Activated naive CD4-positive, alpha-beta T cell treated with anti-CD3 and anti-CD28 coated beads, Interleukin-2, amount 50 U/mL, for 16 hours (primary cell): ENCODE measurements at regions not wholly inside any gene's neighbourhood (a gene's known extent, or its start where the extent isn't known, plus 50 kb on each side); places are given as distances from the start of the nearest gene placed in this dataset.
"Not testable (repeated sequence)": the region's sequence is repeated elsewhere in the genome, so short reads cannot be mapped to it uniquely, and the experiment has no call there.

Experiments used
- DNase-seq: peaks from one replicate; pipeline ENCODE4 v3.0.0-alpha.2; 2020

DNA sequence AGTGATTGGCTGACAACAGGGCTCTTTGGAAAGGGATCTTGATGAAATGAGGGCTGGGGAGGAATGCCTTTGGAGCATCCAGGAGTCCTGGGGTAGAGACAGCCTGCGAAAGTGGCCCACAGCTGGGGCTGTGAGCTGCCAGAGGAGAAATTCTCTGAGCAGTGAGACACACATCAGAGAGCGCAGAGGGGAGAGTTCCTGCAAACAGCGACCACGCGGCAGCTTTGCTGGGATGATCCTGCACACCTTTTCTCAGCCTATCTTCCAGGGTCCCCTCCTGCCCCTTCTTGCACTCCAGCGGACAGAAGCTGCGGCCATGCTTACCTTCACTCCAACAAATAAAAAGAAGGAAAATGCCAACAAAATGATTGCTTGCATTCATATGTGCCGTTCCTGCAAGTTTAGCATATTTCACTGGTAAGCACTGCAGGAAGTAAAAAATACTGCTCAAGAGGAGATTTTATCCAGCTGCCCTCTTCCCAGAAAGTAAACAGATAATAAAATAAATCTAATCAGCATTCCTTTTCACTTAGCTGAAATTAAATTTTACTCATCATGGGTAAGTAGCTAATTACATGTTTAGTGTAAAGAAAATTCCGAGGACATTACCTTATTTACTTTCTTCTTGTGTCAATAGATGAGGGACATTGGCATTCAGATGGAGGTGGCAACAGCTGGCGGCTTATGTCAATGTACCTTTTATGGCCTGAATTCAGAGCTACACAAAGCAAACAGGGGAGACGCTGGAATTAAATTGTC lies 339.9 kb upstream of the ARID1B start:
- no peak for DNase-seq

DNA sequence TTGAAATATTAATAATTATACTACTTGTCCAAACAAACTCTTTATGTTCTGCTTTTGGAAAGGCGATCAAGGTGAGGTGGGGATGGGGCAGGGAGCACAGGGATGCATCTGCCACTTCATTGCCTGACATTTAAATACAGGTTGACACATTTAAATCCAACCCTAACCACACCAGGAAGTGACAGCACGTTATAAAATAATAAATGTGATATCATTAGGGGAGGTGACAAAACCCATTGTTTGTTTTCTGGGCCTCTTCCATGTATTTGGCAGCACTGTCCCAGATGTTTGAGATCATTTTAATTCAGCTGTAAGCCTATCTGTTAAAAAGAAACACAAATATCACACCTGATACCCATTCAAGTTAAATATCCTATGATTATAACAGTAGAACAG lies 342.4 kb upstream of the ARID1B start:
- no peak for DNase-seq

DNA sequence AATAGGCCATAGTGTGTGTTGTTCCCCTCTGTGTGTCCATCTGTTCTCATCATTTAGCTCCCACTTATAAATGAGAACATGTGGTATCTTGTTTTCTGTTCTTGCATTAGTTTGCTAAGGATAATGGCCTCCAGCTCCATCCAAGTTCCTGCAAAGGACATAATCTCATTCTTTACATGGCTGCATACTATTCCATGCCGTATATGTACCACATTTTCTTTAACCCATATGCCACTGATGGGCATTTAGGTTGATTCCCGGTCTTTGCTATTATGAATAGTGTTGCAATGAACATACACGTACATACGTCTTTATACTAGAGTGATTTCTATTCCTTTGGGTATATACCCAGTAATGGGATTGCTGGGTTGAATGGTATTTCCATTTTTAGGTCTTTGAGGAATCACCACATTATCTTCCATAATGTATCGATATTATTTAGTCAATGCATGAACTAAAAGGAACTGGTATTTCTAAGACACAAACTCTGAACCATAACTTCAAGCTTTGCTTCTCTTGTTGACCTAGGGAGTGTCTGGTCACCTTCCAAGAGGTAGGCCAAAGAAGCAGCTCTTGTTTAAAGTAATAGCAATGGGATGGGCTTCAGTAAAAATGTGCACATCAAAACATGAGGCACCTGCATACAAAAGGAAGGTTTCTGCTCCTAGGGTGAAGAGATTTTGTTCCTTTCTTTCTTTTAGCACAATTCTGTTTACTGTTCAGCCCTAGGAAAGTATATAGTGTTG lies 343.0 kb upstream of the ARID1B start:
- no peak for DNase-seq

DNA sequence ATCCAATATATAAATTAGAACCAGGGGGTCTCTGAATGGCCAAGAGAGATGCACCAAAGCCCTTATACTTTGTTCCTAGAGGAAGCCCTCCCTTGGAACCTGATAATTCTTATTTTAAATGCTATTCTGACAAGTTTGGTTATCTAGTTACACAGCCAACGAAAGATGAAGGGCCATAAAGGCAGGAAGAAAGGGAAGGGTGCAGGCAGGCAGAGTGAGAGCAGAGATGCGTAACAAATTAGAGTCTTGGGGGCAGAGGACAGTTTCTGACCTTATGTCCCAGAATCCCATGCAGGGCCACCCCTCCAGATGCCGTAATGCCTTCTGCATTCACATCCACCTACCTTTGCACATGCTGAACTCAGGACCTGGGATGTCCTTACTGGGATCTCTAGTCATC lies 344.6 kb upstream of the ARID1B start:
- no peak for DNase-seq

DNA sequence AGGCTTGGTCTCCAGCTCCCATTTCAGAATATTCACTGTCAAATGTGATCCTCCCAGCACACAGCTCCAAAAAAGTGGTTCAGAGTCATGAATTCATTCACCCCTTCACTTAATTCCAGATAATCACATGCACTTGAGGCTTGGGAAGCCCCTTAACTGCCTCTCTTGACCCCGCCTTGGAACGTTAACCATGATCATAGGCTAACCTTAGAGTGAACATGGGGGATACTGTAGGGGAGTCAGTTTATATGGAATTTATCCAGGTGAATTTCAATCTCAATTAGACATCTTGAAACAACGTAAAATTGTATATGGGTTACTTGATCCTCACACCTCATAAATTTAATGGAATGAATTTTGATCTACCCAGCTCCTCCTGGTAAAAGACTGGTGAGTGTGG lies 346.8 kb upstream of the ARID1B start:
- DNase-seq, result no peak

DNA sequence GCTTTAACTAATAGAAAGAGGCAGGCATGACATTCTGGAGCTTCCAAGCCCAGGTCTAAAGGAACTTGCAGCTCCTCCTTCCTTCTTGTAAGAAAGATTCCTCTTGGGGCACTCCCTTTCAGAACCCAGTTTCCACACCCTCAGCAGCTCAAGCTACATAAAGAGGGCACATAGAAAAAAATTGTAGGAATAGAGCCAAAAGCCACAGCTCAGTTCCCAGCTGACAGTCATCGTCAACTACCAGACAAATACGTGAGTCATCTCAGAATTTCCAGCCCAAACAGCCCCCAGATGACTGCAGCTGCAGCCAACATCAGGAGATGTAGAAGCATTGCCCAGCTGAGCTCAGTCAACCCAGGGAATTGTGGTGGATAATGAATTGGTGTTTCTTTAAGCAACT lies 349.8 kb upstream of the ARID1B start:
- no peak for DNase-seq

DNA sequence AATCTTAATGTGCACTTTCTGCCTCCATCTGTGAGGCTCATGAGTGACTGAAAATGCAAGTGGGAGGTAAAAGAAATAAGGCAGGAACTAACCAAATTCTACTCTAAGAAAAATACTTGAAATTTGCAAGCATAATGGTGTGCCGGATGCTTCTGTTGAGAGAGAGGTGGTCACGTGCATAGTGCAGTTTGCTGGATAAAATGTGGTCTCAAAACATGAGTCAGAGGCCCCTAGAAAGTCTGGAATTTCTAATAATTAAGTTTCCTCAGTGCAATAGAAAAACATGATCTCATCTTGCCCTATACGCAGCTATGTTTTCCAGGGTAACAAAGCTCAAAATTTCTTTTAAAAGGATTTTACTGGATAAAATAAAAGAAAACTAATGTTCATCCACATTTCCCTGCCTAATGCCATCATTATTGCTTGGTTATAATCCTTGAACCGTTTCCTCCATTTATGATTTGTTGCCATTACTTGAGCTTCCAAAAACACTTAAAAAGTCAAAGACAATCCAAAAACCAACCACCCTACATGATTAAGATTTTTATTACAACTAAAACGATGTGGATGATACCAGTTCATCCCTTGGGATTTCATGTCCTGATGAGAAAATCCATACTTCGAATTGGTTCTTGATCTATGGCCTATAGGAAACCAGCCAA lies 351.7 kb upstream of the ARID1B start:
- DNase-seq, result no peak

DNA sequence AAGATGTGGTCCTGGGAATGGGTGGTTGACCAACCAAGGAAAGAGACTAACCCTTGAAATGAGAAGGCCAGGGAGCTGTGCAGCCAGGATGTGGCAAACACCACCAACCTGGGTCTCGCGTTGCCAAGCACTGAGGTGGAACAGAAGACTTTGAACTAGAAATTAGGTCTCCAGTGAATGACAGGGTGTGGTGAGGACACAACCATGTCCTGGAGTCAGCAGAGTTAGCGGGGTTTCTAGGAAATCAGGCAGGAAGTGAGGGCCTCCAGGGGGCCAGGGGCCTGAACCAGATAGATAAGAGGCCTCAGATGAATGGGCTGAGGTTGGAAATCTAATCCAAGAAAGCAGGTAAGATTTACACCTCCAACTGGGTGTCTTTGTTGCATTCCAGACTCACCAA lies 353.3 kb upstream of the ARID1B start:
- DNase-seq, result no peak

DNA sequence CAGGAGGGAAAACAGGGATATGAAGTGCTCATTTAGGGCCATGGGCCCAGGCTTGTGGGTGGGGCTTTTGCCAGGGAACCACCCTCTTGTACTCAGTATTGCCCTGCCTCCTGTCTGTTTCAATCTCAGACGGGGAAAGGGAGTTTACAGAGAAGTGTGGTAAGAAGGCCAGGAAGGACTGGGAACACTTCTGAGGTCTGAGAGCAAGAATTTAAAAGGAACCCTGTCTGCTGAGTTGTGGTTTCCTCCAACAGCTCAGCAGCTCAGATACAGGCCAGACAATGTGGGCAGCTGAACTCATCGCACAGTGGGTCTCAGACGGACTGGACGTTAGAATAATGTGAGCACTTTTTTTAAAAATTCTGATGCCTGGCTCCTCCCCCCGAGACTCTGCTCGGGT lies 354.1 kb upstream of the ARID1B start:
- no peak for DNase-seq

DNA sequence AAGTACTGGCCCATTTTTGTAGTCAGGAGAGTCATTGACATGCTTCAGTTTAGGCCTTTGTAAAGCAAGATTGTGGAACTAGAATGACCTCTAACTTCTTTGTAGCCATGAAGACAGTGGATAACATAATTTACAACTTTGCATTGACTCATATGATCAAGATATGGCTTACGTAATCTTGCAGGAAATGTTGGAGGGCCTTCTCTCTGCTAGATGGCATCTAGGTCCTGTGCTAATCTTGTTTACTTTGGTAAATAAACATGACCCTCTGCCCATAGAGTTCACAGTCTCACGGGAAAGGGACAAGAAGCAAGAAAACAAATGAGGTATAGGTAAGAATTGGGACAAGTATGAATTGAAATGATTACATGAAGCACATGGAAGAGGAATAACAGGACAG lies 355.2 kb upstream of the ARID1B start:
- no peak for DNase-seq

DNA sequence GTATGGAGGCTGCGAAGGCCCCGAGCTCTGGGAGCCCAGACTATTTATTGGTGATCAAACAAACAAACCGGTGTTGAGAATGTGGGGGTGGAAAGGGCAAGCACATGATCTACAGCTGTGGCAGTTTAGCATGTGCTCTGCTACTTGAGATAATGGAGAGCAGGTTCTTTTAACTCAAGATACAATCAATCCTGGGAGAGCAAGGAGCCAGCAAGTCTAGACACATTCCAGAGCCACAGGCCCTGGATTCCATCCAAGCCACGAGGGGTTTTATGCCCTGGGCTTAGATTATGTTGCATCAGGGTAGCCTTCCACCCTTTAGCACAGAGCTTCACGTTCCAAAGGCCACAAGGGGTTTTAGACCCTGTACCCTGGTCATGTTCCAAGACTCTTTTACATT lies 355.9 kb upstream of the ARID1B start:
- DNase-seq, result not testable (repeated sequence)

DNA sequence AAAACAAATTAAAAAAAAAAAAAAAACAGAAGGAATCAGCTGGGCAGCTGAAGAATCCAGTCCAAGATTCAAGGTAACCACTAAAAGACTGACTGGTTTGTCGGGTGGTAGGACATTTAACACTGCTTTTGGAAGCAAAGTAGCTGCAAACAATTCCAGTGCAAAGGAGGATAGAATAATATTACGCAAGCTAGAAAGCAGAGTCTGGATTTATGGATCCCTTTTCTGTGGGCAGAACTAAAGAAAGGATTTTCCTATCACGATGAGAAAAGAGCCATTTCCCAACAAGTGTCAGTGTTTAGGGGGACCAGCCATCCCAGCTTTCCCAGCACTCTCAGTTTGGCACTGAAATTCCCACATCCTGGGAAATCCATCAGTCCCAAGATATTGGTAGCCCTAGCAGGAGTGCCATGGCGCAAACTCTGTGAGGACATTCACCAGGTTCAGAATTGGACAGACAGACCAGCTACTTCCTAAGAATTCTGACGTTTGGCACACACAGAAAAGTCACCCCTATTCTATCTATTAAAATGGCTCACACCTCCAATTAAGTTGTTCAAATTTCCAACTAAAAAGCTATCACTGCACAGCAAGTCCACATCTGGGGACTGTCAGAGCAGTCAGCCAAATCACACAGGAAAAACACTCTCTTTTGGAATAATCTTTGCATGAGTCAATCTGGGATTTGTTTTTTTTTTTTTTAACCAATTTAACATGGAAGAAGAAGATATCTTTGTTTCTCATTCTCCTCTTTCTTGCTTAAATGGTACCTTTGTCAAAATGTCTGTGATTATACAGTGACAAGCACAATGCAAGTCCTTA lies 356.8 kb upstream of the ARID1B start:
- no peak for DNase-seq

DNA sequence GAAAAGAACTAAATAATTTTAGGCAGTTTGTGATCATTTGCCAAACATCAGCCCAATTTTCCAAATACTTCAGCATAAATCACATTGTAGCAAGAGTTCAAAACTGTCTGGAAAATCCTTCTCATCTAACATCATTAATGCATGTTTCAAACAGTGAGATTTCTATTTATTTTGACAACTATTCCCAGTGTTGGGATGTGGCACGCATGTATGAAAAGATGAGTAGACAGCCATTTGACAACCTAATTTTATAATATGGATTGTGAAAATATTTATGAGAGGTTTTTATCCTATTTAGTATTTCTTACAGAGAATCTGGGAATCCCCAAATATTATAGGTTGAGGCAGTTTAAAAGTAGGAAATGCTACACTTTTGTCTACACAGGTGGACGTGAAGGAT lies 357.6 kb upstream of the ARID1B start:
- no peak for DNase-seq

DNA sequence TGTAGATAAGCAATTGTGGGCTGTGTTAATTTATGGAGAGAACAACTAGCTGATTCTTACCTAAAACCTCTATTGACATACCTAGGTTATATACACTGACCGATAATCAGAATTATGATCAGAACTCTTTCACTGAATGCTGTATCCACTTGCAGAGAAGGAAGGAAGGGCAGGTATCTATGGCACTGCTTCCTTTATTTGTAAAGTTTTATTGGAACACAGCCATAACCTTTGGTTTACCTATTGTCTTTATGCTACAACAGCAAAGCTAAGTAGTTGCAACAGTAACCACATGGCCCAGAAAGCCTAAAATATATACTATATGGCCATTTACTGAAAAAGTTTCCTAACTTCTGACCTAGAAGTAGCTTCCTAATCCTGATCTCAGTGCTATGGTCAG lies 358.9 kb upstream of the ARID1B start:
- no peak for DNase-seq

DNA sequence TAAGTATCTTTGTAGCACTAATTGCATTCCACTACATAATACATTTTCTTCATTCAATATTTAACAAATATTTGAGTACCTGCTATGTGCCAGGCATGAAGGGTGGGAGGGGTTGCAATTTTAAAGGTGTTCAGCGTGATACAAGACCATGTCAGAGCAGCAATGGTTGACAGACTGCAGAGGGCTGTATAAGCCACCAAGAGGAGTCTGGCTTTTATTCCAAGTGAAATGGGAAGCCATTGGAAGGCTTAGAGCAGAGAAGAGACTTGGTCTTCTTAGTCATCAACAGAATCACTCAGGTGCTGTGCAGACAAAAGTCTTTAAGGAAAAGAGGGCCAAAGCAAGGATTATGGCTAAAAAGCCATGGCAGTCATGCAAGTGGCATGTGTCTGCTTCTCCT lies 360.8 kb upstream of the ARID1B start:
- DNase-seq, result no peak

DNA sequence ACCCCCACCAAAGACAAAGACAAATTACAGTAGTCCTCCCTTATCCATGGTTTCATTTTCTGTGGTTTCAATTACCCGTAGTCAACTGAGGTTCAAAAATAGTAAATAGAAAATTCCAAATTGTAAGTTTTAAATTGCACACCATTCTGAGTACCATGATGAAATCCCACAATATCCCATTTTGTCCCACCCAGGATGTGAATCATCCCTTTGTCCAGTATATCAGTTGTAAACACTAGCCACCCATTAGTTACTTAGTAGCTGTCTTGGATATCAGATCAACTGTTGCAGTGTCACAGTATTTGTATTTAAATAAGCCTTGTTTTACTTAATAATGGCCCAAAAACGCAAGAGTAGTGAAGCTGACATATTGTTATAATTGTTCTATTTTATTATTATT lies 364.0 kb upstream of the ARID1B start:
- no peak for DNase-seq

DNA sequence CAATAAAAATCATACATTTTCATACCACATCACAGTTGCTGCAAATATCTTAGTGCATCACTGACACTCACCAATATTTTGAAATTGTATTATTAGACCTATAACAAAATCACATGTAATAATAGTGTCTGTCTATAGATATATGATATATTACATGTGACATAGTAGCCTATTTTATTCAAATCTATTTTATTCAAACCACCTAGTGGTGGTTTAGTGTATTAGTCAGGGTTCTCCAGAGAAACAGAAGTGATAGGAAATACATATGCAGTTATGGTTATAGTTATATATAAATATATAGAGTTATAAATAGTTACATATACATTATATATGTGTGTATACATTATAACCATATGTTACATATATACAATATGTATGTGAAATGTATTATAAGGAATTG lies 366.5 kb upstream of the ARID1B start:
- DNase-seq, result no peak

DNA sequence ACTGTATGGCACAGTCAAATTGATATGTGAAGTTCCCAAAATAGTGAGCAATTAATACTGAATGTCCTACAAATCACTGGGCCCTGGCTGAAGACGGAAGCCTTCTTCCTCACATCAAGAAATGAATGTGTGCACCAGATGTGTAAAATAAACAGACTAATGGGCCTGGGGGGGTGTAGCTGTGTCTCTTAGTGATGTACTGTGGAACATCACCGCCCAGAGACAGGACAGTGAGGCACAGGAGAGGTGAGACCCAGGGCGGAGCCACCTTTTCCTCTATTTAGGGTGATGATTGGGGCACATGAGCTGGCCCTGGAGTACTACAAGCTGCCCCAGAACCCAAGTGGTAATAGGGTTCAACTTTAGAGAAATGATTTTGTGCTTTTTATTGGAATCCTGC lies 368.5 kb upstream of the ARID1B start:
- DNase-seq, result no peak

DNA sequence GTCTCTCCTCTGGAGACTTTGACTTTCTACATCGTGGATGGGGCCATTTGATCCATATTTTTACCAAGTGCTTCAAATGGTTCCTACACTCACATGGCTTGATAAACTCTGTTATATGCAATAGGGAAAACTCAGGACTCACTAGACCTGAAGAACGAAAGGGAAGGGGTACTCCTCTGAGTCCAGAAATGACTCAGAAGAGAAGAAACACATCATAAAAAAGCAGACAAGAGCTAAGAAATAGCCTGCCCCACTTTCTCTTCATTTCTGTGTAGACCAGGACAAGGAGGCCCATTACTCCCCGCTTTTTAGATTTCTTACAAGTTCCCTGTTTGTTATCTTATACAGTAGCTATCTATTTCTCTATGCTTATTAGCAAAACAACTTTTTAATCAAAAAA lies 369.8 kb upstream of the ARID1B start:
- DNase-seq, result no peak

DNA sequence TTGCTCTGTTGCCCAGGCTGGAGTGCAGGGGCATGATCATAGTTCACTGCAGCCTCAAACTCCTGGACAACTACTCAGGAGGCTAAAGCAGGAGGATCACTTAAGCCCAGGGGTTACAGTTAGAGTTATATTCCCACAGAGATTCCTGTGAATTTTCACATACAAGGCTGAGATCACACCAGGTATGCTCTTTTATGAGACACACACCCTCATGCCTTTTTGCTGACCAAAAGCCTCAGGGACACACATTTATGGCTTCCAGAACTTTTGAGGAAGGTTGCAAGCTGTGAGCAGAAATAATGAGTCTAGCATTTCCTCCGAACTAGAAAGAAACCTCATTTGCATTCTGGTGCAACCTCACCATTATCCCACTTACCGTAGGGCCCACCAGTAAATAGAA lies 370.5 kb upstream of the ARID1B start:
- DNase-seq, result no peak

DNA sequence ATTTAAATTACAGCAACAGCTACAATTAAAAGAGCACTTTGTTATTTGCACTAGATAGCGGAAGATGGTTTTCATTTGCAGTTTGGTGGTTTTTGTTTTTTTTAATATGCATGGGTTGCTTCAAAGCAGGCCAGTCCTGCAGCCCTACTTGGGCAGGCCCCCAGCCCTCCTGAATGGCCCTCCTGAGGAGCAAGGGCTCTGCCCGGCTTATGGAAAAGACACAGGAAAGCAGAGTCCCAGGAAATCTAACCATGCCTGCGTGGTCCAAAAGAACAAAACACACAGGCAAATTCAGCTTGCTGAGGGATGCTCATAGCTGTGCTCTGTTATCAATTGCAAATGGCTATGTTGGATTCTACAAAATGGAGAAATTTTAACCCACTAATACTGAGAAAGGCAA lies 371.1 kb upstream of the ARID1B start:
- DNase-seq, result no peak

DNA sequence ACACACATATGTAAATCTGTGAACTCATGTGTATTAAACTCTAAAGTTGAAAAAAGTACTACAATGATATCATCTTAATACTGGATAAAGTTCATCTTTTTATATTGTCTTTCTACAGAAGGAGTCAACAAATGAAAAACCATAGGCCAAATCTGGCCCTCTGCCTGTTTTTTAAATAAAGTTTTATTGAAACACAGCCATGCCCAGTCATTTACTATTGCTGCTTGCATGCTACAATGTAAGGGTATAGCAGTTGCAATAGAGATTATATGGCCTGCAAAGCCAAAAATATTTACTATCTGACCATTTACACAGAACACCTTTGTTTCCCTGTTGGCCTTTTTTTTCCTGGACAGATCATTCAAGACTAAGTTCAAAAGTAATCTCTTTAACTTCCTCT lies 374.6 kb upstream of the ARID1B start:
- DNase-seq, result no peak

DNA sequence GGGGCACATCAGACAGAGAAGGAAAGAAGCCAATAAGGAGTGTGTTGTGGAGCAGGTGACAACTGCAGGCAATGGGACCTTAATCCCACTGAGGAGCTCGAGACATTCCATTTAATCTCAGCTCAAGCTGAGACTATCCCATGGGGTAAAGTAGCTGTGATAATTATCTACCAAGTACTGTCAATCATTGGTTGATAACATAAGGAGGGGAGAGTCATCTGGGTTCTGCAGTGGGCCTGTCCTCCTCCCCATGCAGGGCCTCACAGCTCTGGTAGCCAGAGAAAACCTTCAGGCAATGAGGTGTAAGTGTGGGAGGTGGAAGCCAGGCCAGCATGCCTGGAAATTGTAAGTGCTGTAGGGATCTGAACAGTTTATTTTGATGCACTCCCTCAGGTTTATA lies 375.0 kb upstream of the ARID1B start:
- DNase-seq, result no peak
